ENCODE measurements at regions not wholly inside any gene's neighbourhood (a gene's known extent, or its start where the extent isn't known, plus 50 kb on each side); places are given as distances from the start of the nearest gene placed in this dataset.

DNA sequence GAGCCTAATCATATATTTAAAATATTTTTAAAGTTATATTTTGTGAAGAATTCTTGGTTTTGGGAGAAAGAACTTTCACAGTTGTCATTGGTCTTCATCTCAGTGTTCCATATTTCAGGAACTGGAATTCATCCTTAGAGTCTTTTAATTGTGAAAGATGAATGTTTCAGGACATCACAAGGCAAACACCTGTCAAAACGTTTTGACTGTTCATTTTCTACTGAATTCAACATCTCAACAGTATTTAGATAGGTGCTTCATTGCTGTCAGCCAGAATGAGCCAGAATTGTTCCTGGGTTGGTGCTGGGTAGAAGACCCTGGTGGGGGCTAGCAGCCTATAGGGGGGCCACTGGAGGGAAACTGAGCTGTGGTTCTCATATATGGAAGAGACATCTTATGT lies 255.1 kb upstream of the CXCR4 start:
- no peak for DNase-seq (ENCODE audit: low read depth)

DNA sequence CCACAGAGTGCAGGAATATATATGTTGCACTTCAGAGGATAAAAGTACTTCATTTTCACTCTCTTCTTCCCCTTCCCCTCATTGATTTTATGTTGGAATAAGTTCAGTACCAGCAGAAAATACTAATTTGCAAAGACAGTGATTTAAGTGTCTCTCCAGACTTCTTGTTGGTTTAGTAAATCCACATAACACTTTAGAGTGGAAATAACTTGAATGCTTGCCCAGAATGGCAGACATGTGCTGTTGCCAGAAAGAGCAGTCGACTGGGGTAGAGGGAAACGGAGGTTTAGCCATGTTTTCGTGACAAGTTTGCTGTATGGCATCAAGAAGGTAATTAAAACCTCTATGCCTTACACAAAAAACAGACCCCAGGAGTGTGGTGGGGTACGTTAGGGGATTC lies 246.0 kb upstream of the CXCR4 start:
- DNase-seq (ENCODE audit: low read depth): no peak

DNA sequence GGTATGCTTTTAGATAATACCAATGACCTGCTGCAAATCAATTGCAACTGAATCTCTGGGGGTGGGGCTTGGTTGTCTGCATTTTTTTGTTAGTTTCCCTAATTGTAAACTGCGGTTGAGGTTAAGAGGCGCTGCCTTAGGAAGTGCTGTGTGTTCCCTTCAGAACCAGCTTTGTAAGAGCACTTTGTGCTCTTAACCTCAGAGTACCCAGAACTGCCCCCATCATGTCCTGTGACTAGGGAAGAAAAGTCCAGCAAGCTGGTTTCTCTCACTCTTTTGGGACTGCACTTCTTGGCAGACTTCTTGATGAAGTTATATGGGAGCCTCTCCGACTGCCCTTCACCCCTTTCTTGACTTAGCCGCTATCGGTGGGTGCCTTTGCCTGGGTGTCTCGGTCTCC lies 245.5 kb upstream of the CXCR4 start:
- no peak for DNase-seq (ENCODE audit: low read depth)

- no peak for DNase-seq (ENCODE audit: low read depth)
Measured at GRCh38 chr2:136362676-136363390, 244.9 kb upstream of the CXCR4 start.

GRCh38 chr2:136361521-136361920 lies 243.6 kb upstream of the CXCR4 start:
- DNase-seq (ENCODE audit: low read depth): no peak

GRCh38 chr2:136360790-136361189 lies 242.8 kb upstream of the CXCR4 start:
- no peak for DNase-seq (ENCODE audit: low read depth)

GRCh38 chr2:136359121-136359965 lies 241.4 kb upstream of the CXCR4 start:
- no peak for DNase-seq (ENCODE audit: low read depth)

GRCh38 chr2:136358576-136358975 lies 240.6 kb upstream of the CXCR4 start:
- DNase-seq (ENCODE audit: low read depth): no peak

DNA sequence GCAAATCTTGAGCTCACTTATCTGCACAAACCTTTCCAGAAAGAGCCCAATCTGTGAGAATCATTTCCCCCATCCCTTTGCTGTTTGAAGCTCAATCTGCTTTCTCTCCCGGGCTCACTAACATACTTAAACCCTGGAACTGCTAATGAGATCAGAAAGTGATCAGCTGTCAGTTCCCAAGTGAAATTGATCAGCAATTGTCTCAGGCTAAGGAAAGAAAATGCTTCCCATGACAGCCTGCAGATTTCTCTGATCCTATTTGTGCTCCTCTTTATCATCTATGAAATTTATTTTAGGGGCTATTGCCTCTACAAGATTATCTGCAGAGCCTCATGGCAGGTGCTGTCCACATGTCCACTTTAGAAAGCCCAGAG lies 239.0 kb upstream of the CXCR4 start:
- no peak for DNase-seq (ENCODE audit: low read depth)

GRCh38 chr2:136356125-136357006 lies 238.4 kb upstream of the CXCR4 start:
- no peak for DNase-seq (ENCODE audit: low read depth)

DNA sequence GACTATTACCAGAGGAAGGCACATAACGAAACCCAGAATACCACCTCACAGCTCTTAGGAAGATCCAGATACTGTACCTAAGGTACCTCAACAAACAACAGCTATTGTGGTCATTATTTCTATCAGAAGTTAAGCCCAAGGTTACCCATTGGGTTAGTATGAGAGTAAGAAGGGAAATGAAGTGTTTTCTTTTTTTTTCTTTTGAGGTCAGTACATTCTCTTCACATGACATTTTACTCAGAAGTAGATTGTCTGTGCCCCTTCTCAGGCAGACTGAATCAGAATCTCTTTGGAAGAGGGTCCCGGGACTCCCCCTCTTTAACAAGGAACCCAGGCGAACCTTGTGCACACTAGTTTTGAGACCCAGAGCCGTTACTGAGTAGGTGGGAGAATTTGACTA lies 233.7 kb upstream of the CXCR4 start:
- no peak for DNase-seq (ENCODE audit: low read depth)

- no peak for DNase-seq (ENCODE audit: low read depth)
Measured at GRCh38 chr2:136347981-136348380, 230.0 kb upstream of the CXCR4 start.

GRCh38 chr2:136344339-136344738 lies 226.4 kb upstream of the CXCR4 start:
- no peak for DNase-seq (ENCODE audit: low read depth)

- DNase-seq (ENCODE audit: low read depth): no peak
Measured at GRCh38 chr2:136342138-136342537, 224.2 kb upstream of the CXCR4 start.

DNA sequence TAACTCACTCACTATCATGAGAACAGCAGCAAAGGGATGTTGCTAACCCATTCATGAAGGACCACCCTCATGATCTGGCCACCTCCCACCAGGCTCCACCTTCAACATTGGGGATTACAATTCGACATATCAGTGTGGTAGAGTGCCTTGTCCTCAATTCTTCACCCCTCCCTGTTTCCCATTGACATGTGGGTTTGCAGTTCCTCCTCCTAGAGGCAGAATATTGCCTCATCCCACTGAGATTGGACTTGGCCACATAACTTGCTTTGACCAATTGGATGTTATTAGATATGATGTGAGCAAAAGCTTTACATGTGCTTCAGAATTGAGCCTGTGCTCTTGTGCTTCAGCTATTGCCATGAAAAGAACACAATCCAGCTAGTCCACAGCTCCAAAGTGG lies 217.0 kb upstream of the CXCR4 start:
- DNase-seq (ENCODE audit: low read depth): no peak

- no peak for DNase-seq (ENCODE audit: low read depth)
Measured at GRCh38 chr2:136332436-136333095, 214.6 kb upstream of the CXCR4 start.

DNA sequence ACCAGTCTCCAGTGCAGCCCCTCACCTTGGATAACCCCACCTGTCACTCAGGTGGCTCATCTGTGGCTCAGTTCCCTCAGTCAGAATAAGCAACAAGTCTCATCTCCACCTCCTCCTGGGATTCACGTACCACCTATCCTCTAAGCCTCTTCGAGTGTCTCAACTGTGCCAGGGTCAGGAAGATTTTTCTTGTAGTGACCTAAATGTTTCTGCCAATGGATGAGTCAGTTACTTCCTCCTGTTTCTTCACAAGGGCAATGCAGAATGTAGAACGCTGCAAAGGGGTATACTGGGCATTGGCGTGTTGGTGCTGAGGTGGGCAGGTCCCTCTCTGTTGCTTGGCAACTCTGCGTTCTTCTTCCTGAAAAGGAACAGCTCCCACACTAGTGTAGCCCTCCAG lies 213.3 kb upstream of the CXCR4 start:
- no peak for DNase-seq (ENCODE audit: low read depth)

GRCh38 chr2:136328207-136328795 lies 210.4 kb upstream of the CXCR4 start:
- no peak for DNase-seq (ENCODE audit: low read depth)

DNA sequence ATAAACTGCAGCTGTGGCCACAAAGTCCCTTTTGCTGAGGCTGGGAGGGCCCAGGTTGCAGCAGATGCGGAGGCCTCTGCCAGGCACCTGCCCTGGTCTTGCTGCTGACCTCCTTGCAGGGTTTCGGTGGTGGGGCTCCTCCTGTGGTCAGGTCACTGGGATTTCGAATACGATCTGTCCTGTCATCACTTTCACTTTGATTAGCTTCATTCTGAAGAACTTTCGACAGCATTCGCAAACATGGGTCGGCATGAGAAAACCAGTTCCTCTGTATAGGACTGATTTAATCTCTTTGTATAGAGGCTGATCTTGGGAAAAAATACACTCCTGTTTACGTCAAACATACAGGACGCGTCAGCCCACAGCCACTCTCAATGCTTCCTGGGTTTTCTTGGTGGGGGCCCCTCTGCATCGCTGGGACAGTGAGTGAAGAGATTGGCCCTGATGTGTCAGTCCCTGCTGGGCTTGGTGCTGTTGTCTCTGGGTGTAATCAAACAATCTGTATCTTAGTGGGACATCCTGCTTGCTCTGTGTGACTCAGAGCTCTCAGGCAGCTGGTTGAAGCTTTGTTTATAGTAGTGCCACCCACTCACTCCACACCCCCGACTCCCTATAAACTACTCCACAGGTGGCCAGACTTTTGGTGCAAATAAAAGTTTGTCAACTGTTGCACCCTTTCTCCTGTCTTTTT lies 209.4 kb upstream of the CXCR4 start:
- DNase-seq (ENCODE audit: low read depth): peak; percentile 39

DNA sequence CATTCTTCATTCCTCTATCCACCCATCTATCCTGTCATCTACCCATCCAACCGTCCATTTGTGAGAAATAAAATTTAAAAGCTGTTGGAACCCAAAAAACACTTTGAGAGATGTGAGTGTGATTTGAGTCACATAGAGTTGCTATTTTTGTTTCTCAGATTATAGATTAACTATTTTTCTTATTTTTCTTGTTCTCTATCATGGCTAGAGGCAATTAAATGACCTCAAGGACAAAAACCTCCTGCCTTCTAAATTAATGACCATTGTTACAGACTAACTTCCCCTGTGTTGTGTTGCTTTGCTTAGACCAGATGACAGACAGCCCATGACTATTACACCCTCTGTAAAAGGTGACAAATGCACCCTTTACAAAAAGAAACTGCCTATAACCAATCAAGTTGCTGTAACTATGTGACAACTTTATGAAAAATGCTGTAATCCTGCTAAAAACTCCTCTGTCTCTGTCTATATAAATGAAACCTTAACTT lies 207.9 kb upstream of the CXCR4 start:
- DNase-seq (ENCODE audit: low read depth): no peak

DNA sequence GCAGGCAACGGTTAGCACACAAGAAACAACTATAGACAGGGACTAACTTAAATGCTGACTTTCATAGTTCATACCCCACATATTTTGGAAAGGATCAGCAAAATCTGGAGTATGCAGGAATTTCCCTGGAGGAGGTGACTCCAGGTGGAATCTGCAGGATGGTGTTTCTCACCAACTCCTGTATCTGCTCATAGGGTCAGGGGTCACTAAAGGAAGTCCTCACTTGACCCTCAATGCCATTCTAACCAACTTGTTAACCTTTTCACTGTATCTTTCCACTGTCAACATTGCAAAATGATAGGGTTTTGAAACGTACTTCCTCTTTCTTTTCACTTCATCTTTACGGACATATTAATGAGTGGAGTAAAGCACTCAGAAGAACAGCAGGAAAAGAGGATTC lies 207.0 kb upstream of the CXCR4 start:
- no peak for DNase-seq (ENCODE audit: low read depth)
